HUES6 (cell line): ENCODE measurements at regions not wholly inside any gene's neighbourhood (a gene's known extent, or its start where the extent isn't known, plus 50 kb on each side); places are given as distances from the start of the nearest gene placed in this dataset.
"Not testable (repeated sequence)": the region's sequence is repeated elsewhere in the genome, so short reads cannot be mapped to it uniquely, and the experiment has no call there.

Source experiments
- H3K27ac ChIP-seq: 2 replicates; pipeline ENCODE4 v1.7.0; 2013; ENCODE audit warnings: low read depth, mild to moderate bottlenecking, low read length, inconsistent platforms
- H3K27me3 ChIP-seq: 2 replicates; pipeline ENCODE4 v1.6.1; 2013; ENCODE audit warnings: low read length; ENCODE audit not compliant: control insufficient read depth, insufficient read depth
- H3K36me3 ChIP-seq: 2 replicates; pipeline ENCODE4 v1.6.1; 2013; ENCODE audit warnings: low read length; ENCODE audit not compliant: control insufficient read depth, insufficient read depth
- H3K4me1 ChIP-seq: 2 replicates; pipeline ENCODE4 v1.6.1; 2013; ENCODE audit warnings: low read length; ENCODE audit not compliant: control insufficient read depth, insufficient read depth
- H3K4me3 ChIP-seq: 2 replicates; pipeline ENCODE4 v1.5.1; 2013; ENCODE audit warnings: low read depth, low read length
- H3K9ac ChIP-seq: one replicate; pipeline ENCODE4 v1.6.1; 2013; ENCODE audit warnings: mild to moderate bottlenecking, low read length
- H3K9me3 ChIP-seq: 2 replicates; pipeline ENCODE4 v1.6.1; 2013; ENCODE audit warnings: low read depth, low read length; ENCODE audit not compliant: control insufficient read depth, insufficient read depth

DNA sequence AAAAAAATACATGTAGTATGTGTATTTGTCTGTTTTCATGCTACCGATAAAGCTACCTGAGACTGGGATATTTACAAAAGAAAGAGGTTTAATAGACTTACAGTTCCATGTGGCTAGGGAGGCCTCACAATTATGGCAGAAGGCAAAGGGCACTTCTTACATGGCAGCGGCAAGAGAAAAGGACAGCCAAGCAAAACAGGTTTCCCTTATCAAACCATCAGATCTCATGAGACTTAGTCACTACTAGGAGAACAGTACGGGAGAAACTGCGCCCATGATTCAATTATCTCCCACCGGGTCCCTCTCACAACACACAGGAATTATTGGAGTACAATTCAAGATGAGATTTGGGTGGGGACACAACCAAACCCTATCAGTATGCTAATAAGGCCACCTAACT is 137.0 kb upstream of the ELOVL6 start:
- Histone ChIP-seq H3K4me1 (no peaks in the 10 kb centered on the region), H3K36me3 (no peaks in the 10 kb centered on the region), H3K9me3 (0 out of 2 replicates have a peak, but pooled peaks cover 2% of the 10 kb centered on the region), H3K27me3 (no peaks in the 10 kb centered on the region), H3K27ac (no peak overlapping the region), H3K9ac (no peak overlapping the region), H3K4me3 (no peak overlapping the region)

GRCh38 chr4:110332483-110332882 is 134.1 kb upstream of the ELOVL6 start:
- Histone ChIP-seq H3K4me1 (no peaks in the 10 kb centered on the region), H3K9me3 (peaks cover 13% of the 10 kb centered on the region), H3K27ac (no peak overlapping the region), H3K9ac (no peak overlapping the region), H3K36me3 (no peaks in the 10 kb centered on the region), H3K27me3 (no peaks in the 10 kb centered on the region), H3K4me3 (no peak overlapping the region)

GRCh38 chr4:110326426-110326825 is 128.0 kb upstream of the ELOVL6 start:
- H3K9me3 ChIP-seq: peaks cover 14% of the 10 kb centered on the region
- not testable (repeated sequence) for H3K4me3 ChIP-seq, H3K27me3 ChIP-seq, H3K4me1 ChIP-seq, H3K9ac ChIP-seq, H3K36me3 ChIP-seq, H3K27ac ChIP-seq

DNA sequence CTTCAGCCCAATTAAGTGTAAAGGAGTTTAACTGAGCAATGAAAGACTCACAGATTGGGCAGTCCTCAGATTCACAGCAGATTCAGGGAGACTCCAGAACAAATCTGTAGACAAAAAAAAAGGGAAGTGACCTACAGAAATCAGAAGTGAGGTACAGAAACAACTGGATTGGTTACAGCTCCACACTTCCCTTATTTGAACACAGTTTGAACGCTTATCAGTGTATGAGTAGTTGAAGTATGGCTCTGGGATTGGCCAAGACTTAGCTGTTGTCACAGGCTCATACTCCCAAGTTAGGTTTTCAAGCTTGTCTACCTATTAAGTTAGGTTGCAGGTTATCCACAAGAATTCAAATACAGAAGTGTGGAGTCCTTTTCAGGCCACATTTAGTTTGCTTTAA is 112.4 kb upstream of the ELOVL6 start:
- Histone ChIP-seq H3K9ac (no peak overlapping the region), H3K4me1 (no peaks in the 10 kb centered on the region), H3K4me3 (no peak overlapping the region), H3K9me3 (no peaks in the 10 kb centered on the region), H3K27me3 (no peaks in the 10 kb centered on the region), H3K36me3 (no peaks in the 10 kb centered on the region), H3K27ac (no peak overlapping the region)

GRCh38 chr4:110309675-110310074 is 111.3 kb upstream of the ELOVL6 start:
- H3K27ac ChIP-seq: no peak overlapping the region
- no peaks in the 10 kb centered on the region for H3K9me3 ChIP-seq
- H3K9ac ChIP-seq: no peak overlapping the region
- no peak overlapping the region for H3K4me3 ChIP-seq
- no peaks in the 10 kb centered on the region for H3K27me3 ChIP-seq
- H3K4me1 ChIP-seq: no peaks in the 10 kb centered on the region
- H3K36me3 ChIP-seq: no peaks in the 10 kb centered on the region

- H3K9ac ChIP-seq: no peak overlapping the region
- H3K27me3 ChIP-seq: no peaks in the 10 kb centered on the region
- H3K36me3 ChIP-seq: no peaks in the 10 kb centered on the region
- H3K4me1 ChIP-seq: no peaks in the 10 kb centered on the region
- H3K27ac ChIP-seq: no peak overlapping the region
- H3K9me3 ChIP-seq: no peaks in the 10 kb centered on the region
- H3K4me3 ChIP-seq: no peak overlapping the region
Observed at GRCh38 chr4:110306303-110306702, 107.9 kb upstream of the ELOVL6 start.

DNA sequence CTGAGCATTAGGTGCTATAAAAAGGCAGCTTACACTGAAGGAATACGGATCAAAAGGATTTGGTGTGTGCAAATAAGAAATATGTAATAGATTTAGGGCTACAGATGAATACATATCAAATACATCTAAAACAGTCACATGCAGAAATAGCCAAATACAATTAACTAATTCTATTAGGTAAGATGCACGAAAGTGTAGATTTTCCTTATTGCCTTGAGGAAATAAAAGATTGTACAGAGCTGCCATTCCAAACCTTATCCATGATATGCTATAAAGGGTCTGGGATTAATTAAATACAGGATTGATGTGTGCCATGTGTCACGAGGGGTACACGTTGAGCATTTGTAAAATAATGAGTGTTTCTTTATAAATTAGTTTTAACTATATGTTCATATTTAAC is 107.0 kb upstream of the ELOVL6 start:
- H3K27ac ChIP-seq: no peak overlapping the region
- no peaks in the 10 kb centered on the region for H3K36me3 ChIP-seq
- no peak overlapping the region for H3K4me3 ChIP-seq
- no peaks in the 10 kb centered on the region for H3K9me3 ChIP-seq
- no peaks in the 10 kb centered on the region for H3K4me1 ChIP-seq
- H3K27me3 ChIP-seq: no peaks in the 10 kb centered on the region
- H3K9ac ChIP-seq: no peak overlapping the region

- no peaks in the 10 kb centered on the region for H3K27me3 ChIP-seq
Observed at GRCh38 chr4:110296892-110297291, 98.5 kb upstream of the ELOVL6 start.

DNA sequence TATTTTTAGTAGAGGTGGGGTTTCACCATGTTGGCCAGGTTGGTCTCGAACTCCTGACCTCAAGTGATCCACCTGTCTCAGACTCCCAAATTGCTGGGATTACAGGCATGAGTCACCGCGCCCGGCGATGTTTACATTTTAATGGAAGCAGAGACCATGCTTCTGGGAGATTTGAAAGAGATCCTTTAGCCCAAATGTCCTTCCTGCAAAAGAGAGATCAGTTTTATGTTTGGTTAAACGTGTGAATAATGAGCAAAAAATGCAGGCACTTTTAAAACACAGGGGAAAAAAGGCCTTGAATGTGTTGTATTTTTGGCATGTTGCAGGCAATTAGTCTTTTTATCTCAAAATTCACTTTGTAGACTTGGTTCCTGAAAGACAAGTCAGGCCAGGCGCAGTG is 95.8 kb upstream of the ELOVL6 start:
- H3K27me3 ChIP-seq: no peaks in the 10 kb centered on the region
- no peak overlapping the region for H3K27ac ChIP-seq
- H3K4me1 ChIP-seq: no peaks in the 10 kb centered on the region
- H3K9ac ChIP-seq: no peak overlapping the region
- no peak overlapping the region for H3K4me3 ChIP-seq
- no peaks in the 10 kb centered on the region for H3K9me3 ChIP-seq
- no peaks in the 10 kb centered on the region for H3K36me3 ChIP-seq

More at GRCh38 chr4:110296892-110297291, 98.5 kb upstream of the ELOVL6 start:
- no peak overlapping the region for H3K27ac ChIP-seq
- H3K9ac ChIP-seq: no peak overlapping the region
- H3K36me3 ChIP-seq: no peaks in the 10 kb centered on the region
- H3K4me1 ChIP-seq: no peaks in the 10 kb centered on the region
- no peaks in the 10 kb centered on the region for H3K9me3 ChIP-seq
- no peak overlapping the region for H3K4me3 ChIP-seq

DNA sequence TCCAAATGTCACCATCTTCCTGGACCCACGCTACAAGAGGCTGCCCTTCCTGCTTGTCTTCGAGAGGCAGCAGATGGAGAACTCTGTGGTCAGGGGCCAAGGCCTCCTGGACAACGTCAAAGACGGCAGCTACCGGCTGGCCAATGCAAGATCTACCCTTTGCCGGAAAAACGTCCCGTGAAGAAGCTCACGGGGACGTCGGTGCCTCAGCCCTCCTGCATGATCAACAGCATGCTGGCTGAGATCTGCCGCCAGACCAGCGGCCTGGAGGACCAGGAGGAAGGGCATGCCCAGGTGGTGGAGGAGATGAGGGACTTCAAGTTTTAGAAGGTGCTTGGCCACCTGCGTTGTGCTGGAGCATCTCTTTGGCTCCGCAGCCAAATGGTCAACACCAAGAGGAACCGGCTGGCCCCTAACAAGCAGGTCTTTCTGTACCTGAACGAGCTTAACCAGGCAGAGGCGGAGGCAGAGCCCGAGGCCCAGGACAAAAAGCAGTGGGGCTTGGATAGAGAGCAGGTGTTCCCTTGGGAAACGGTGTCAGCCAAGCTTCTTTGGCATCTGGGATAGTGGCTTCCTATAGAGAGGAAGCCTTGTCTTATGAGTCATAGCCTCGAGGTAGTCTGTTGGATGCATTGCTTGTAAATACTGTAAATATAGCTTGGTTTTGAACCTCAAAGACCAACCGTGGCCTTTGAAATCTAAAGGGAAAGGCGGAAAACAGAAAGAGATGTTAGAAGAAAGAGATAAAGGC is 94.8 kb upstream of the ELOVL6 start:
- Histone ChIP-seq H3K4me1 (no peaks in the 10 kb centered on the region), H3K27ac (no peak overlapping the region), H3K36me3 (no peaks in the 10 kb centered on the region), H3K4me3 (no peak overlapping the region), H3K27me3 (no peaks in the 10 kb centered on the region), H3K9ac (no peak overlapping the region), H3K9me3 (no peaks in the 10 kb centered on the region)

GRCh38 chr4:110290511-110290910 is 92.1 kb upstream of the ELOVL6 start:
- Histone ChIP-seq H3K27me3 (no peaks in the 10 kb centered on the region), H3K9me3 (no peaks in the 10 kb centered on the region), H3K4me3 (no peak overlapping the region), H3K36me3 (no peaks in the 10 kb centered on the region), H3K4me1 (no peaks in the 10 kb centered on the region), H3K9ac (no peak overlapping the region), H3K27ac (no peak overlapping the region)
